HG03457 (cell line): ENCODE measurements at regions not wholly inside any gene's neighbourhood (a gene's known extent, or its start where the extent isn't known, plus 50 kb on each side); places are given as distances from the start of the nearest gene placed in this dataset.
"Not testable (repeated sequence)": the region's sequence is repeated elsewhere in the genome, so short reads cannot be mapped to it uniquely, and the experiment has no call there.

Source experiments
- ATAC-seq: cut with Tn5 transposase; IDR thresholded peaks from one replicate; pipeline ENCODE4 v1.9.1; 2021; ENCODE audit warnings: moderate number of reproducible peaks; ENCODE audit not compliant: unreplicated experiment

DNA sequence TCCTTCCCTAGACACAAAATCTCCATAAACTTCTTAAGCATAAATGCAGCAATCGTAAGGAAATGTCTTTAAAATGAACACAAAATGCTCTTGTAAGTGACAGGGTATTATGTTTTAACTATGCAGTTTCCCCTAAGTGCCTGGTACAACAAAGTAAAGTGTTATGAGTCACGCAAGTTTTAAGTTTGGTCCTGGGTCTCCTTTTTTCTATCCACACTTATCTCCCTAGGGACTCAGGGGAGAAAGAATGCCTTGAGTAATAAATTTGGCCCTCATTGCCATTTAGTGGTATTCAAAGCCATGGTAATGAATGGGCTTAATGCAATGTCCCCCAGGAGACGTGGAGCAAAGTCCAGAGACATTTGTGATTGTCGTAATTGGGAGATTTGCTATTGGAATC, 149.1 kb downstream of the MAGEB17 start:
- ATAC-seq = no peak

DNA sequence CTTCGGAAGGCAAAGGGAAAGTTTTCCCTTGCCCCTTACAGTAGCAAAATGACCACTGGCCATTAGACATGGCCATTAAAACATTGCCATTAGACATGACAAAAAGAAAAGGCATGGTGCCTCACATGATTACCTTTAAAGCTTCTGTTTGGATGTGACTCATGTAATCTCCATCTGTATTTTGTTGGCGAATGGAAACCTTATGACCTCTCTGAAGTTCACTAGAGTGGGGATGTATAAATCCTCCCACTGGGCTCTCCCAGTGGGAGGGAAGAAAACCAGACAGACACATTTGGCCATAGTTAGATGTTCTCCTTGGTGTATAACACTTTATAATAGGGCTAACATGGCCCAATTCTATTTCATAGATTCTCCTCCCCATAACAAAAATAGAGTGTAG, 152.6 kb downstream of the MAGEB17 start:
- ATAC-seq = no peak

DNA sequence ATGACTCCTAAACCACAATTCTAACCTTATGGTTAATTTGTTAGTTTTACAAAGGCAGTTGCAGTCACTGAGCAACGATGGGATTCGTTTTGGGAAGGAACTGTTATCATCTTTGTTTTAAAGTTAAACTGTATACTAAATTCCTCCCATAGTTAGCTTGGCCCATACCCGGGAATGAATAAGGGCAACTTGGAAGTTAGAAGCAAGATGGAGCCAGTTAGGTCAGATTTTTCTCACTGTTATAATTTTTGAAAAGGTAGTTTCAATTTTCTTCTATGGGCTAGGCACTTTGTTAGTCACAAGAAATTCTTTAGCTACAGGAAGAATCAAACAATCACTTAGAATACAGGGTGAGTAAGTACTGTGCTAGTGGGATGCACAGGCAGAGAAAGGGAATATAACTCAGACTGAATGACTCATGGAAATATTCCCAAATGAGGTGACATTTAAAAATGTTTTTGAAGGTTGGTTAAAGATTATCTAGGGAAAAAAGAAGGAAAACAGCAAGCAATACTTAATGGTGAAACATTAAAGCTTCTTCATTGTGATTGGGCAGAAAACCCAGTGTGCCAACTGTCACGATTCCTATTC, 153.6 kb downstream of the MAGEB17 start:
- no peak for ATAC-seq

DNA sequence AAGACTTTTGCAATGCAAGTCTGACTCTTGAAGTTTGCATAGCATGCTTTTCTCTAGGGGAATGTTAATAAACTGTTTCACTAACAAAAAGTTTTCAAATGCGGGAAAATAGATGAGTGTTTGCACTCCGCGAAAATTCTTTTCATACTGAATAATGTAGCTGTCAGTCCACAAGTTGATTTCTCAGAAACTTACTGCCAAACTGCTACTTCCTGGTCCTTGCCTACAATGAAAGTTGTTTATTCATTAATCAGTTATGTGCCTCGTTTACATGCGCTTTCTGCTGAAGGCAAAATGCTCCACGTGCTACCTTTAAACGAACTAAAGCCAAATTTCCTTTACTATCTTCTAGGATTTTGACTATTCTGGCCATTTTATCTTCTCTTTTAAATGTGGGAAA, 166.2 kb downstream of the MAGEB17 start:
- no peak for ATAC-seq

DNA sequence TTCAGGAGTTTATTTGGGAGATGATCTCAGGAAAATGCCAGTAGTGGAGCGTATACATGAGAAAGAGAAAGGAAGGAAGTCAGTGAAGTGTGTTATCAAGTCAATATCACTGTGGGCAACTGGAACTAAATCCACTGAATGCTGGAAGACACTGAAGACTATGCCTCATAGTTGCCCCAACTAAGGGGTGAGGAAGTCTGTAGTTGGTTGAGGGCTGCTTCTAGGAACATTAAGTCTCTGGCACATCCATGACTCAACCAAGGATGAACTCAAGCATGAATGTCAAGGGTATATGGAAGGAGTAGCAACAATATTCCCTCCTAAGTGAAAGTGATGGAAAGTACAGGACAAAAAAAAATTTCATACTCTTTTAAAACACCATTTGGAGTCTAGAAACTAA, 167.9 kb downstream of the MAGEB17 start:
- ATAC-seq = no peak

DNA sequence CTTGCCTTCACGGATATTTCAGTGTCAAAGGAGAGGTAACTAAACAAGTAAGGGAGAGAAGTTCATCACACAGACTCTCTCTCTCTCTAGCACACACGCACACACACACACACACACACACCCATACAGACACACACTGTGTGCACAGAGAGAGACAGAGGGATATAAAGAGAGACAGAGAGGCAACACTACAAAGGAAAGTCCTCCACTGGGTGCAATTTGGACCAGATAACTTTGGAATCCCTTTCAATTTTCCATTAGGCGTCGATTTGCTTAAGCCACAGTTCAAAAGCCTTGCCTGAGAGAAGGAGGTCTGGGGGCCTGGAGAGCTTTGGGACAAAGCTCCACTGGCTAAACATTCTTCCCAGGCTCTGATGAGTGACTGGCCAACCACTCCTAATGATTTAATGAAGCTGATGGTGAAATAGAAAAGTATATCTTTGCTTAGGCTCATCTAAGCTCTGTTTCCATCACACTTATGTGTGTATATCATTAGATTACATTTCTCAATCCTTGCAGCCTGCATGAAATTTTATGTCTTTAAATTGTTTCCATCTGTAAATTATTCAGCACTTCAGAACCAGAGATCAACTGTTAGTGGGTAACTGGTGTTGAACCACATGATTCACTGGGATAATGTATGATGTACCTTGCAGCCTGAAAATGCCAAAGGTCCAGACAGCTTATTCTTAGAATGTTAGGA, 180.8 kb downstream of the MAGEB17 start:
- no peak for ATAC-seq

DNA sequence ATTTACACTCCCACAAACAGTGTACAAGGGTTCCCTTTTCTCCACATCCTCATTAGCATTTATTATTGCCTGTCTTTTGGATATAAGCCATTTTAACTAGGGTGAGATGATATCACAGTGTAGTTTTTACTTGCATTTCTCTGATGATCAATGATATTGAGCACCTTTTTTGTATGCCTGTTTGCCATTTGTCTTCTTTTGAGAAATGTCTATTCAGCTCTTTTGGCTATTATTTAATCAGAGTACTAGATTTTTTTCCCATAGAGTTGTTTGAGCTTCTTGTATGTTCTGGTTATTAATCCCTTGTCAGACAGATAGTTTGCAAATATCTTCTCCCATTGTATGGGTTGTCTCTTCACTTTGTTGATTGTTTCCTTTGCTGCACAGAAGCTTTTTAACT, 190.6 kb downstream of the MAGEB17 start:
- no peak for ATAC-seq

DNA sequence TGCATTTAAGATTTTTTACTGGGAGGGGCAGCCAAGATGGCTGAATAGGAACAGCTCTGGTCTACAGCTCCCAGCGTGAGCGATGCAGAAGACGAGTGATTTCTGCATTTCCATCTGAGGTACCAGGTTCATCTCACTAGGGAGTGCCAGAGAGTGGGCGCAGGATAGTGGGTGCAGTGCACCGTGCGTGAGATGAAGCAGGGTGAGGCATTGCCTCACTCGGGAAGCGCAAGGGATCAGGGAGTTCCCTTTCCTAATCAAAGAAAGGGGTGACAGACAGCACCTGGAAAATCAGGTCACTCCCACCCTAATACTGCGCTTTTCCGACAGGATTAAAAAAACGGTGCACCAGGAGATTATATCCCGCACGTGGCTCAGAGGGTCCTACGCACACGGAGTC, 192.8 kb downstream of the MAGEB17 start:
- not testable (repeated sequence) for ATAC-seq

DNA sequence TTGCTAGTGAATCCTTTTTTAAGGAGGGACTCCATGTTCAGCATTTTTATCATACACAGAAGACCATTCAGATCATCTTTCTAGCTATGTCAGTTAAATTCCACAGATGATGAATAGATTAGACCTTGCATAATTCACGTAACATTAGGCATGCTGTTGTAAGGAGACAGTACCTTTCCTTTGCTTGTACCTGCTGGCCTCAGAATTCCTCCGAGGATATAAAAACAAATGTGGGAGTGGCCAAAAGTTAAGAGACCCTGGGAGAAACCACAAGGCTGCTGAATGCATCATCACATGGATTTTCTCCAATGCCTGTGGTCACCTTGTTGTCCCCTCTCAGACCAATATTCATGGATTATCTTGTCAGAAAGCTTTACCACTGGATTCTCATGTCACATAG, 201.4 kb downstream of the MAGEB17 start:
- ATAC-seq = no peak

DNA sequence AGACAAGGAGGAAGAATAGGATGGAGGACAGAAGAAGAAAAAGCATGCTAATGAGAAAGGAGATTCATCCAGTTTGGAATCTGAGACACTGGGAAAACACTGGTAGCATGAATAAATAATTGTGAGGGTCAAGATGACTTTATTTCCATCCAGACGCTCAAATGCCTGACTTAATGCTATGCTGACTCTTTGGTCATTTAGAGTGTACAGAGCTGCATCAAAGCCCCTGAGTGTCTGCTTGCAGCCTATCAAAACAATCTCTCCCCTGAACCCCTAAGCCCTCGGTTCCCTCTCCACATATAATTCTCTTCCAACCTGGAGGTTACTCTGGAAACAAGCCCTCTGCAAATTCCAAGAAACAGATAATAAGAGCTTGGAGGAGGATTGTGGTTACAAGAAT, 208.8 kb downstream of the MAGEB17 start:
- ATAC-seq = no peak

DNA sequence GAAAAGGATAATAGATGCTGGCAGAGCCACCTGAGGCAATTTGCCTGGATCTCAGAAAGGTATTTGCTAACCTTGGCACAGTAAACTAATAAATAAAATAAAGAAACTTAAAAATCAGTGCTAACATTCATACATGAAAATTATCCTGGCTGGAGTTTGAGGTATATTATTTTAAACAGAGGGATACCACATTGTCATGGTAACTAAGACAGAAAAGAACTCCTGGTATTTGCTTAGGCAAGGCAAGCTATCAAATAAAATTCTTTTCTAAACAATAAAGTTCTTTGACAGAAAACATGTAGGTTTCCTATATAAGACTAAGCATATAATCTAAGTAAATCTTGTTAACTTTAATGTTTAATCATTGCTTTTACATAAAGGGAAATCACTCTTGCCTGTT, 218.8 kb downstream of the MAGEB17 start:
- ATAC-seq = no peak

DNA sequence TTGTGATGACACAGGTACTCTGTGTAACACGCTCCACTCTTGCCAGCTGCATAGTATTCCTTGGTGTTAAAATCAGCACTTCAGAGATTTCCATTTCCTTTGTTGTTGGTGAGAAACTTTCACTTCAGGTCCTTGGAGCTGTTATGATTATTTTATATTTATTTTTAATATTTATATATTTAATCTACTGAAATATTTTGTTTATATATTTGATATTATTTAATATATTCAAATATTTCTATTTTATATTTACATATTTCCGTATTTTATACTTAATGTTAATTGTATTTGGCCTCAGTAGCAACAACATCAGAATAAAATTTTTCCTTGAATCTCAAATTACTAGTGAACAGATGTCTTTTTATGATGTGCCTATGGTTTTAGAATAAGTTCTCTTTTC, 225.3 kb downstream of the MAGEB17 start:
- ATAC-seq = no peak

DNA sequence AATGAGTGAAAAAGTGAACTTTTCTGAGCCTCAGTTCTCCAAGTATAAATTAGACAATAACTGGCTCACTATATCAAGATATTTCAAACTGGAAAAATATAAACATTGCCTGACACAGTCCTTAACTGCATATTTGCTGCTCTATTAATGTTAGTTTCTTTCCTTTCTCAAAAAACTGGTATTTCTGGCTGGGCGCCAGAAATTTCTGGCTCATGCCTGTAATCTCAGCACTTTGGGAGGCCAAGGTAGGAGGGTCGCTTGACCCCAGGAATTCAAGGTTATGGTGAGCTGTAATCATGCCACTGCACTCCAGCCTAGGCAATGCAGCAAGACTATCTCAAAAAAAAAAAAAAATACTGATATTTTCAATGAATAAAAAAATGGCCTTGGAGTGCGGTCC, 227.0 kb downstream of the MAGEB17 start:
- no peak for ATAC-seq

DNA sequence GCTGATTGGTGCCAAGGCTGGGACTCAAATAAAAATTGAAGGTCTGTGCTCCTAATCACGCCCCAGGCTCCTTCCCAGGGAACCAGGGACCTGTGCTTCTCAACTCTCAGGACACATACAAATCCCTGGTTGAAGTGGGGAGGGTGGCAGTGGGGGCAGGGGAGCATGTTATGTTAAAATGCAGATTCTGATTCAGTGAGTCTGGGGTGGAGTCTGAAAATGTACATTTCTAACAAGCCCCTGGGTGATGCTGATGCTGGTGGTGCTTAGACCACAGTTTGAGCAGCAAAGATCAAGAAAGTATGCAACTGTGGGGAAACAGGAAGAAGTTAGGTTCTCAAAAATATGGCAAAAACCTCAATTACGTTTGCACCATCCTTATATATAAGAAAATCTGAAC, 236.5 kb downstream of the MAGEB17 start:
- no peak for ATAC-seq

DNA sequence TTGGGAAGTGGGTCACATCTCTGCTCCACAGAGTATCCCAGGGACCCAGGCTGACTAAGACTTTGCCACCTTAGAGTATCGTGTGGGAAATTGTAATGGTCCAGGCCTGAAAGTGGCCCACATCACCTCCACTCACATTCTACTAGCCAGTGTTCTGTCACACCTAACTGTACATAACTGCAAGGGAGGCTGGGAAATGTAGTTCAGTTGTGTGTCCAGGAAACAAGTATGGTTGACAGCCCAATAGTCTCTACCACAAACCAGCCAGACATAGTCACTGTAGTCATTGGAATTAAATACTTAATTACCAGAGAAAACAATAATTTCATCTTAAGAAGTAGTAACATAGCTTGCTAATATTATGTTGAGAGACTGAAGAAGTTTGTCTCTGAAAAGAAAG, 233.4 kb upstream of the S100G start:
- ATAC-seq = no peak

DNA sequence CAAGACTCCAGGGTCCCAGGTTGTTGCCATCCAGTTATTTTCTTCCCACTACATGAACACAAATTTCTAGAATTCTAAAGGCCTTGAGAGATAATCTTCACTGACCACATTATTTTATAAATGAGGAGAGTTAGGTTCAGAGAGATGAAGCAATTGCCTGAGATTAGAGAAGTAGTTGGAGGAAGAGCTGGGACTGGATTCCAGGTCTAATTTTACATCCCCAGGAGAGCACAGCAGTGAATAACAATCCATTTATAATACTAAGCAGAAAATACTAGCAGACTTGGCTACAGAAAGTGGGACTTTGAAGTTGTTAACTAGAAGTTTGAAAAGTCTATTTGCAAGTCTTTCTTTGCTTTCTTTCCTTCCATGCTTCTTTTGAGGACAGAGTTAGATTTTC, 231.3 kb upstream of the S100G start:
- ATAC-seq = no peak

DNA sequence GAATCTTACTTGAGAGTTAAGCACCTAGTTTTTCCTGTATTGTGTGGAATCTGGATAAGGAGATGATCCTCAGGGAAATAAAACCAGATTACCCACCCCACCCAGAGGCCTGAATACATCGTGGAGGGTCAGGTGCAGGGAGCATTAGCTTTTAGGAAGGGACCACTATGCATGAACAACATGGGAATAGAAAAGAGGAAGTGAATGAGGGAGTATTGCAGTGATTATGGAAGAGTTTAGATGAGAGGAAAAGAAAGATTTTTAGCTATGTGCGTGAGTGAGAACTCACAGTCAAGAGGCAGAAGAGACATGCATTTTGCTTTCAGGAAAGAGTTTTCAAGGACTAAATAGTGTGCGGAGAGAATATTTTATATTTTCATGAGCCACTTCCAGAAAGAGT, 222.3 kb upstream of the S100G start:
- no peak for ATAC-seq

DNA sequence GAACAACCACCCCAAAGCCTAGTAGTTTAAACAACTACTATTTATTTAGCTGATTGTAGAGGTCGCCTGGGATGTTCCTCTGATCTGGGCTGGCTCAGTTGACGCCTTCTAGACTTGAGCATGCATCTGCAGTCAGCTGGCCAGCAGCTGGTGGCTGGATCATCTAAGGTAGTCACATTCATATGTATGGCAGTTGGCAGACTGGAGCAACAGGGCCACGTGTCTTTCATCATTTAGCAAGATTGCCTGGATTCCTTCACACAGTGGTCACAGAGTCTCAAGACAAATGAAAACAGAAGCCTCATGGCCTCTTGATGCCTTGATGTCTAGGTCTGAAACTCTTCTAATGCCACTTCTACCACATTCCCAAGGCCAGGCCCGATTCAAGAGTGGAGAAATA, 220.6 kb upstream of the S100G start:
- no peak for ATAC-seq

DNA sequence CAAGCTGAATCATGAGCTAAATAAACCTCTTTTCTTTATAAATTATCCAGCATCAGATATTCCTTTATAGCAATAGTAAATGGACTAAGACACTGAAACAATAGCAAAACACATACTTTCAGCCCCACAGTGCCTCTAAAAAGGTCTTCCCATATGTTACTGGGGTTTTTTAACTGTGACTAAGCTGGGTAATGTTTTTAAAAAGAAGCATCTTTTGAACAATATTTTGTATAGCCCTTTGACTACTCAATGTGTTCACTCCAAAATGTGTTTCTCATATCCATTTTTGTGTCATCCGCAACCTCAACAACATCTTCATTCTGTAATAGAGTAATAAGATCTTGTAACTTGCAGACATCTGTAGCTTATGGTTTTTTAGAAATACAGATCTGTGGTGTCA, 218.7 kb upstream of the S100G start:
- ATAC-seq = no peak

DNA sequence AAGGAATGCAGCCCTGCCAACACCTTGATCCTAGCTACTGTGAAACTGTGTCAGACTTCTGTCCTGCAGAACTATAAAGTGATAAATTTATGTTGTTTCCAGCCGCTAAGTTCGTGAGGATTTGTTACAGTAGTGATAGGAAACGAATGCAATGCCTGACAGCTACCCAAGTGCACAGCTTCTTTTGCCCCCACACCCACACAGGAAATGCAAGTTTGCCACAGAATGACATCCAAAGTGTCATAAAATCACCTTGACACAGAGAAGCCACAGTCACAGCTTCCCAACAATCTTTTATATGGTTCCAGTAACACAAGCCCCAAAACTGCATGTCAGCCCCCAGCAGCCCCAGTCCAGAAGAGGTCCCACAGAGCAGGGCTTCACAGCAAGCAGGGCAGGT, 216.9 kb upstream of the S100G start:
- ATAC-seq = no peak

DNA sequence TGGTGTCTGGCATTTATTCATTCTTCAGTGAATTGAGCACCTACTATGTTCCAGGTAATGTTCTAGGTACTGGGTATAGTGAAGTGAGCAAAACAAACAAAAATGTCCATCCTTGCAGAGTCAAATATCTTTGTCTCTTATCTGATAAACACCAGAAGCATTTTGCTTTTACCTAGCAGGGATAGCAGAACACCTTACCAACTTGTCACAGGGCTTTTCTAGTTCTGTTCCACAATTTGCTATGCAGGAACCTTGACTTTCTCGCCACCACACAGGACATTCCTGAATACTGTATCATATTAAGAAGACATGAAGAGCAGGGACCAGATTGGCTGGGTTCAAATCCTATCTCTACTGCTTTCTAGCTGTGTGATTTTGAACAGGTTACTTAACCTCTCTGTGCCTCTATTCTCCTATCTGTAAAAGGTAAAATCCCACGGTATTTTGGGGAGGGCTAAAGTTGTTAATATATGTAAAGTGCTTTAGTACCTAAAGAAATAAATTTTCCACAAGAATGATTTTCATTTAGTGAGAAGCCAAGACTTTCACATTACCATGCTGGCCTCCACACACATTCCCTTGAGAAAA, 214.5 kb upstream of the S100G start:
- no peak for ATAC-seq

DNA sequence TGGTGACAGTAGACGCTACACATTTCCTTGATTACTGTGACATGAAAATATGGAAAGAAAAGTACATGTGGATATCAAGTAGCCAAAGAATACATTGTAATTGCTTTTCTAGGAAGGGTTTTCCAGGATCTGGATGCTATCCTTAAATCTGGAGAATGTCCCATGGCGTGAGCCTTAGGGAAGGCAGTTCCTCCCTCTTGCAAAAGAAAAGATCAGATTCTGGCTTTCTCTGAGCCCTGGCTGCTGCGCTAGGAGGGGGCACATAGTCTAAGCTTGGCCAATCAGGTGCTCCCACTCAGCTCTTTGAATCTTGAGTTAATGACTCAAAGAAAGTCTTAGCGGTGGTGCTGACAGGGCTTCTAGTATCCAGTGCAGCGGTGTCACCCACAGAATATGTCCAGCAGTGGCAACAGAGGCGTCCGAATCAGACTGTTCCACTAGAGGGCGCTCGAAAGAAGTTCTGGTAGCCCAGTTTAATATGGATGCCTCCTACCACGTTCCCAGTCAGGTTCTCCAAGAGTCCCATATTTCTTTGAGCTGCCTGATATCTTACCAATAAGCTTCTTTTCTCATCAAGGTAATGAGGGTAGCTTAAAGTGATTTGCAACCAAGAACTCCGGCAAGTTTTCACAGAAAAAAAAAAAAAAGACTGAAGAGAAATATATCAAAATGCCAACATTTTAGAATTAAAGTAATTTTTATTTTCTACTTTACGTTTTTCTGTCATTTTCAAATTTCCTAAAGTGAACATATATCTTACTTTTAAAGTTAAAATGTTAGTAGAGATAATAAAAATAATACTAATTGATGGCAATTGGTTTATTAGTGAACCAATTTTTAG, 213.4 kb upstream of the S100G start:
- no peak for ATAC-seq
